H1 (cell line): ENCODE measurements at regions not wholly inside any gene's neighbourhood (a gene's known extent, or its start where the extent isn't known, plus 50 kb on each side); places are given as distances from the start of the nearest gene placed in this dataset.
"Not testable (repeated sequence)": the region's sequence is repeated elsewhere in the genome, so short reads cannot be mapped to it uniquely, and the experiment has no call there.

Experiments
- CTCF ChIA-PET: fragments of 300-600 bp; sonication (Branson Sonifier 250); formaldehyde crosslinking; loops from one replicate; lab custom pipeline; 2021; ENCODE audit not compliant: partially characterized antibody; lab: Charles Lee
- POLR2A ChIA-PET: fragments of 300-600 bp; sonication (Branson Sonifier 250); formaldehyde crosslinking; loops from one replicate; lab custom pipeline; 2021; ENCODE audit warnings: inconsistent platforms; ENCODE audit not compliant: partially characterized antibody; lab: Charles Lee
- DNase-seq, 2 experiments: peaks; one replicate each; pipeline versions ENCODE4 v3.0.0 to v3.0.0-alpha.2; 2010 to 2022; ENCODE audit warnings: low spot score in 2 of 2, low read depth in 1 of 2, mixed read lengths in 1 of 2
- FAIRE-seq: peaks from 2 replicates; lab custom pipeline; 2011; peaks lifted over from hg19 to GRCh38; lab: Jason Lieb, UNC
- H2AFZ ChIP-seq: 2 replicates; pipeline ENCODE4 v1.8.1; 2012; ENCODE audit warnings: low read length, inconsistent platforms
- H2AK5ac ChIP-seq: 2 replicates; pipeline ENCODE4 v1.6.1; 2013; ENCODE audit warnings: low read depth, low read length
- H2BK120ac ChIP-seq: replicated peaks from 2 replicates; pipeline ENCODE3; 2013; ENCODE audit warnings: low read depth, low read length, inconsistent platforms
- H2BK12ac ChIP-seq: 2 replicates; pipeline ENCODE4 v1.6.1; 2013; ENCODE audit warnings: low read depth, low read length
- H2BK15ac ChIP-seq: 2 replicates; pipeline ENCODE4 v1.6.1; 2013; ENCODE audit warnings: low read length
- H2BK20ac ChIP-seq: 2 replicates; pipeline ENCODE4 v1.6.1; 2013; ENCODE audit warnings: low read length
- H2BK5ac ChIP-seq: 2 replicates; pipeline ENCODE4 v1.6.1; 2013; ENCODE audit warnings: low read depth, low read length
- H3K14ac ChIP-seq: 2 replicates; pipeline ENCODE4 v1.6.1; 2013; ENCODE audit warnings: inconsistent platforms; ENCODE audit not compliant: insufficient read length
- H3K18ac ChIP-seq: 2 replicates; pipeline ENCODE4 v1.6.1; 2013; ENCODE audit warnings: low read length; ENCODE audit errors: extremely low read depth
- H3K23ac ChIP-seq: 2 replicates; pipeline ENCODE4 v1.6.1; 2013; ENCODE audit warnings: inconsistent platforms; ENCODE audit not compliant: insufficient read length
- H3K23me2 ChIP-seq: 2 replicates; pipeline ENCODE4 v1.6.1; 2013; ENCODE audit warnings: low read depth, low read length
- H3K27ac ChIP-seq: 2 replicates; pipeline ENCODE4 v1.6.1; 2011; ENCODE audit warnings: low read depth, low read length, inconsistent platforms
- H3K27me3 ChIP-seq, 4 experiments: replicated peaks in 1 of 4; 1 replicate in 1 of 4; 2 replicates in 3 of 4; pipeline versions ENCODE4 v1.6.1 to v1.8.1; 2011 to 2013; ENCODE audit warnings: low read length in 3 of 4, mild to moderate bottlenecking in 3 of 4, inconsistent platforms in 2 of 4, mixed read lengths in 2 of 4, moderate library complexity in 1 of 4; ENCODE audit not compliant: control insufficient read depth in 3 of 4, insufficient read depth in 3 of 4; ENCODE audit errors: extremely low read depth in 1 of 4
- H3K36me3 ChIP-seq, 4 experiments: 2 replicates each; pipeline versions ENCODE4 v1.6.1 to v1.8.1; 2011 to 2013; ENCODE audit warnings: mild to moderate bottlenecking in 4 of 4, low read length in 3 of 4, moderate library complexity in 2 of 4, control low read depth in 1 of 4, inconsistent platforms in 1 of 4; ENCODE audit not compliant: insufficient read depth in 4 of 4, control insufficient read depth in 2 of 4
- H3K4ac ChIP-seq: replicated peaks from 2 replicates; pipeline ENCODE3; 2013; ENCODE audit warnings: low read length, low read depth, mixed read lengths, inconsistent platforms; ENCODE audit not compliant: insufficient read length
- H3K4me1 ChIP-seq, 4 experiments: replicated peaks in 1 of 4; 1 replicate in 1 of 4; 2 replicates in 3 of 4; pipeline versions ENCODE4 v1.6.1 to v1.8.1; 2011 to 2013; ENCODE audit warnings: low read length in 3 of 4, inconsistent platforms in 2 of 4, mixed read lengths in 1 of 4; ENCODE audit not compliant: insufficient read depth in 4 of 4, control insufficient read depth in 3 of 4
- H3K4me2 ChIP-seq, 2 experiments: 2 replicates each; pipeline versions ENCODE4 v1.6.1 to v1.8.1; 2011 to 2013; ENCODE audit warnings: low read depth in 2 of 2, low read length in 2 of 2, control low read depth in 1 of 2, inconsistent platforms in 1 of 2, mild to moderate bottlenecking in 1 of 2; ENCODE audit not compliant: insufficient read depth in 1 of 2
- H3K4me3 ChIP-seq, 4 experiments: fragments of 200-600, 300-600 bp in 1 of 4; sonication (generic), shearing (Covaris generic), sonication (Bioruptor Twin) in 1 of 4; 2 replicates each; pipeline versions ENCODE4 v1.5.1 to v1.8.1; 2011 to 2016; ENCODE audit warnings: low read length in 4 of 4, low read depth in 3 of 4, control low read depth in 2 of 4, inconsistent platforms in 2 of 4, mild to moderate bottlenecking in 2 of 4, mixed read lengths in 1 of 4, moderate library complexity in 1 of 4; ENCODE audit not compliant: insufficient read depth in 2 of 4; ENCODE audit errors: extremely low read depth in 1 of 4
- H3K56ac ChIP-seq: replicated peaks from 2 replicates; pipeline ENCODE3; 2013; ENCODE audit warnings: low read depth, mild to moderate bottlenecking, mixed read lengths, low read length, inconsistent platforms; ENCODE audit not compliant: insufficient read length
- H3K79me1 ChIP-seq: 2 replicates; pipeline ENCODE4 v1.6.1; 2013; ENCODE audit warnings: low read depth, low read length, control low read depth
- H3K79me2 ChIP-seq, 2 experiments: 2 replicates each; pipeline versions ENCODE4 v1.6.1 to v1.8.1; 2012 to 2013; ENCODE audit warnings: low read length in 2 of 2, mild to moderate bottlenecking in 2 of 2, inconsistent platforms in 1 of 2; ENCODE audit not compliant: insufficient read depth in 2 of 2, control insufficient read depth in 1 of 2
- H3K9ac ChIP-seq, 4 experiments: replicated peaks in 1 of 4; 1 replicate in 1 of 4; 2 replicates in 3 of 4; pipeline versions ENCODE4 v1.6.1 to v1.8.1; 2011 to 2013; ENCODE audit warnings: low read depth in 3 of 4, low read length in 3 of 4, control low read depth in 2 of 4, mild to moderate bottlenecking in 2 of 4, moderate library complexity in 2 of 4, inconsistent platforms in 1 of 4; ENCODE audit errors: extremely low read depth in 1 of 4
- H3K9me3 ChIP-seq, 2 experiments: 2 replicates each; pipeline versions ENCODE4 v1.6.1 to v1.8.1; 2012 to 2013; ENCODE audit warnings: mild to moderate bottlenecking in 2 of 2, moderate library complexity in 2 of 2, control low read depth in 1 of 2, inconsistent platforms in 1 of 2, low read depth in 1 of 2, low read length in 1 of 2, mixed read lengths in 1 of 2; ENCODE audit not compliant: insufficient read depth in 2 of 2
- H4K20me1 ChIP-seq, 2 experiments: replicated peaks in 1 of 2; 2 replicates each; pipeline versions ENCODE3 to v1.8.1; 2011 to 2013; ENCODE audit warnings: inconsistent platforms in 2 of 2, low read length in 2 of 2, mild to moderate bottlenecking in 1 of 2; ENCODE audit not compliant: insufficient read depth in 2 of 2, control insufficient read depth in 1 of 2
- H4K5ac ChIP-seq: 2 replicates; pipeline ENCODE4 v1.6.1; 2013; ENCODE audit warnings: low read length, low read depth, mixed read lengths, inconsistent platforms; ENCODE audit not compliant: insufficient read length
- H4K8ac ChIP-seq: 2 replicates; pipeline ENCODE4 v1.8.0; 2013; ENCODE audit warnings: mild to moderate bottlenecking, moderate library complexity, low read length, inconsistent platforms; ENCODE audit not compliant: insufficient read depth; ENCODE audit errors: extremely low read depth
- H4K91ac ChIP-seq: replicated peaks from 2 replicates; pipeline ENCODE3; 2013; ENCODE audit warnings: low read length, mixed read lengths, inconsistent platforms; ENCODE audit not compliant: insufficient read length
- HDAC6 ChIP-seq: IDR thresholded peaks from one replicate; pipeline ENCODE4 v1.7.1; 2012; ENCODE audit warnings: low read depth, mild to moderate bottlenecking, inconsistent platforms, low read length, moderate library complexity
- WGBS, 2 experiments: shearing (Covaris generic) in 1 of 2; methylation state at CpG; one replicate each; pipeline versions ENCODE4 v1.1.6 to v1.1.7; 2013 to 2015; ENCODE audit warnings: low lambda C conversion rate in 2 of 2, mixed read lengths in 2 of 2, inconsistent platforms in 1 of 2, low coverage in 1 of 2, missing lambda C conversion rate in 1 of 2; ENCODE audit not compliant: insufficient replicate concordance in 2 of 2, insufficient coverage in 1 of 2, insufficient read length in 1 of 2; ENCODE audit errors: extremely low coverage in 1 of 2, missing lambda C conversion rate in 1 of 2; 5-methylcytosine and 5-hydroxymethylcytosine counted together

GRCh38 chr21:15311510-15311909 is 246.7 kb upstream of the NRIP1 start:
- Histone ChIP-seq H2BK12ac (no peak overlapping the region), H3K79me1 (no peaks in the 10 kb centered on the region), H4K8ac (no peak overlapping the region), H3K4me1 (no peaks in the 10 kb centered on the region; a peak in 1 of 7 replicates), H4K20me1 (no peaks in the 10 kb centered on the region), H3K79me2 (no peaks in the 10 kb centered on the region), H3K14ac (no peak overlapping the region), H3K36me3 (no peaks in the 10 kb centered on the region), H3K27me3 (no peaks in the 10 kb centered on the region), H3K27ac (no peak overlapping the region), H2BK20ac (no peak overlapping the region), H3K9ac (no peak overlapping the region), H3K4ac (no peak overlapping the region), H2BK120ac (no peak overlapping the region), H2BK15ac (no peak overlapping the region), H2BK5ac (no peak overlapping the region), H2AFZ (no peak overlapping the region), H4K5ac (no peak overlapping the region), H3K56ac (no peak overlapping the region), H4K91ac (no peak overlapping the region), H3K23ac (no peak overlapping the region), H3K4me2 (no peak overlapping the region), H3K18ac (no peak overlapping the region), H2AK5ac (no peak overlapping the region), H3K23me2 (no peaks in the 10 kb centered on the region), H3K4me3 (no peak overlapping the region), H3K9me3 (no peaks in the 10 kb centered on the region)
- DNase-seq (no peak), FAIRE-seq (no peak)
- ChIA-PET POLR2A (no interaction called here), CTCF (no interaction called here)
- no peak for TF ChIP-seq HDAC6

GRCh38 chr21:15317034-15317433 is 252.2 kb upstream of the NRIP1 start:
- H2AK5ac ChIP-seq, H3K18ac ChIP-seq, H3K79me1 ChIP-seq, H3K56ac ChIP-seq, H3K23ac ChIP-seq, H4K20me1 ChIP-seq, H2BK12ac ChIP-seq, H3K4me2 ChIP-seq, CTCF ChIA-PET, DNase-seq, H3K4me3 ChIP-seq, H2BK20ac ChIP-seq, H4K8ac ChIP-seq, FAIRE-seq, H4K5ac ChIP-seq, H3K79me2 ChIP-seq, H3K4ac ChIP-seq, H3K9ac ChIP-seq, H3K27me3 ChIP-seq, H2BK5ac ChIP-seq, H4K91ac ChIP-seq, H2BK120ac ChIP-seq, H3K27ac ChIP-seq, H3K9me3 ChIP-seq, H2BK15ac ChIP-seq, H3K14ac ChIP-seq, H2AFZ ChIP-seq, H3K4me1 ChIP-seq, POLR2A ChIA-PET, H3K23me2 ChIP-seq, H3K36me3 ChIP-seq: not testable (repeated sequence)
- WGBS, 2 experiments = 92% methylated on average over 4 of the region's 4 CpGs; no CpG with 5 or more reads in 1 of the 2 experiments
